GM12878 (cell line): ENCODE measurements at regions not wholly inside any gene's neighbourhood (a gene's known extent, or its start where the extent isn't known, plus 50 kb on each side); places are given as distances from the start of the nearest gene placed in this dataset.

ENCODE experiments used
- CHD2 ChIP-seq: IDR thresholded peaks from 2 replicates; pipeline ENCODE4 v1.6.1; 2011; ENCODE audit warnings: low read depth, low read length, improper control_type of control experiment, borderline replicate concordance
- E2F8 ChIP-seq: fragments of 450-650 bp; IDR thresholded peaks from 2 replicates; pipeline ENCODE4 v1.6.1; 2018; ENCODE audit warnings: mild to moderate bottlenecking, low read depth, moderate library complexity; ENCODE audit not compliant: partially characterized antibody
- EGR1 ChIP-seq, 2 experiments: IDR thresholded peaks; 1 replicate in 1 of 2; 2 replicates in 1 of 2; pipeline ENCODE4 v1.6.1; 2011 to 2012; ENCODE audit warnings: low read depth in 2 of 2, low read length in 2 of 2, borderline replicate concordance in 1 of 2, mild to moderate bottlenecking in 1 of 2, moderate library complexity in 1 of 2
- FOXK2 ChIP-seq: fragments of 450-650 bp; IDR thresholded peaks from 2 replicates; pipeline ENCODE4 v1.6.1; 2017; ENCODE audit warnings: mild to moderate bottlenecking, moderate library complexity
- HDGF ChIP-seq: fragments of 450-650 bp; IDR thresholded peaks from 2 replicates; pipeline ENCODE4 v1.6.1; 2016; ENCODE audit warnings: antibody characterized with exemption
- JUND ChIP-seq: IDR thresholded peaks from 2 replicates; pipeline ENCODE4 v1.6.1; 2012; ENCODE audit warnings: low read depth, mild to moderate bottlenecking, low read length, improper control_type of control experiment, moderate library complexity
- MTA2 ChIP-seq: fragments of 450-650 bp; IDR thresholded peaks from 2 replicates; pipeline ENCODE4 v1.6.1; 2016; ENCODE audit warnings: low read depth, mild to moderate bottlenecking, moderate library complexity
- MTA3 ChIP-seq: IDR thresholded peaks from 2 replicates; pipeline ENCODE4 v1.6.1; 2012; ENCODE audit warnings: low read length, inconsistent platforms, borderline replicate concordance
- NBN ChIP-seq: fragments of 450-650 bp; IDR thresholded peaks from 2 replicates; pipeline ENCODE4 v1.6.1; 2016
- NFXL1 ChIP-seq: fragments of 450-650 bp; IDR thresholded peaks from 2 replicates; pipeline ENCODE4 v1.6.1; 2017; ENCODE audit warnings: antibody characterized with exemption, mild to moderate bottlenecking, borderline replicate concordance
- NKRF ChIP-seq: fragments of 450-650 bp; conservative IDR thresholded peaks from 2 replicates; pipeline ENCODE4 v1.6.1; 2017; ENCODE audit warnings: mild to moderate bottlenecking, moderate library complexity
- NRF1 ChIP-seq: conservative IDR thresholded peaks from 2 replicates; pipeline ENCODE4 v1.6.1; 2011; ENCODE audit warnings: mild to moderate bottlenecking, low read depth, low read length, improper control_type of control experiment
- POLR2AphosphoS5 ChIP-seq: IDR thresholded peaks from 2 replicates; pipeline ENCODE4 v1.6.1; 2011; ENCODE audit warnings: mild to moderate bottlenecking, low read length, inconsistent platforms
- POU2F2 ChIP-seq: IDR thresholded peaks from 3 replicates; pipeline ENCODE4 v1.6.1; 2011; ENCODE audit warnings: low read depth, mild to moderate bottlenecking, low read length, borderline replicate concordance
- RAD21 ChIP-seq: IDR thresholded peaks from 2 replicates; pipeline ENCODE4 v1.6.1; 2011; ENCODE audit warnings: mild to moderate bottlenecking, low read depth, low read length, moderate library complexity; ENCODE audit not compliant: insufficient read depth
- RB1 ChIP-seq: fragments of 450-650 bp; formaldehyde crosslinking; IDR thresholded peaks from 2 replicates; pipeline ENCODE4 v1.6.1; 2017; ENCODE audit warnings: mild to moderate bottlenecking, borderline replicate concordance
- SMAD1 ChIP-seq: fragments of 450-650 bp; IDR thresholded peaks from 2 replicates; pipeline ENCODE4 v1.6.1; 2018; ENCODE audit warnings: mild to moderate bottlenecking, low read depth; ENCODE audit not compliant: partially characterized antibody
- SREBF2 ChIP-seq: IDR thresholded peaks from 2 replicates; pipeline ENCODE4 v1.6.1; 2012; ENCODE audit warnings: mild to moderate bottlenecking, low read length
- STAT1 ChIP-seq: fragments of 450-650 bp; conservative IDR thresholded peaks from 2 replicates; pipeline ENCODE4 v1.6.1; 2014; ENCODE audit warnings: antibody characterized with exemption, mild to moderate bottlenecking
- SUZ12 ChIP-seq: fragments of 200-600 bp; sonication (generic); IDR thresholded peaks from one replicate; pipeline ENCODE4 v1.6.1; 2018; ENCODE audit warnings: antibody characterized with exemption, mild to moderate bottlenecking; ENCODE audit not compliant: unreplicated experiment
- TAF1 ChIP-seq: IDR thresholded peaks from 2 replicates; pipeline ENCODE4 v1.6.1; 2011; ENCODE audit warnings: mild to moderate bottlenecking, low read depth, low read length, borderline replicate concordance
- TCF3 ChIP-seq: IDR thresholded peaks from 2 replicates; pipeline ENCODE4 v1.6.1; 2012; ENCODE audit warnings: low read depth, mild to moderate bottlenecking, low read length, borderline replicate concordance; ENCODE audit not compliant: insufficient read depth
- ZBTB11 ChIP-seq: fragments of 450-650 bp; formaldehyde crosslinking; IDR thresholded peaks from 2 replicates; pipeline ENCODE4 v1.5.0; 2022; ENCODE audit warnings: mild to moderate bottlenecking, missing genetic modification characterization
- ZSCAN29 ChIP-seq: fragments of 450-650 bp; IDR thresholded peaks from 2 replicates; pipeline ENCODE4 v1.6.1; 2017; ENCODE audit warnings: mild to moderate bottlenecking, moderate library complexity
- ZZZ3 ChIP-seq: IDR thresholded peaks from 2 replicates; pipeline ENCODE4 v1.6.1; 2011; ENCODE audit warnings: low read depth; ENCODE audit not compliant: control insufficient read depth, insufficient read length

GRCh38 chr2:181123798-181124231 is 143.4 kb downstream of the UBE2E3 start (continued):
- TF ChIP-seq ZZZ3 = no peak
- peak; percentile 55; the same call in 1 of the 2 replicates for TF ChIP-seq TAF1
- no peak for TF ChIP-seq POU2F2
- TF ChIP-seq JUND = no peak
- TF ChIP-seq NKRF = no peak
- no peak for TF ChIP-seq FOXK2
- TF ChIP-seq E2F8 = no peak
- TF ChIP-seq MTA2 = peak; percentile 60; the same call in 1 of the 2 replicates
- peak; percentile 43; the same call in 1 of the 2 replicates for TF ChIP-seq MTA3
- TF ChIP-seq EGR1 (IDR thresholded peaks at IDR 0.05; ENCODE audit: borderline replicate concordance in 1 of 2, low read depth in 2 of 2, low read length in 2 of 2) = no peak
- TF ChIP-seq NFXL1 = no peak
- TF ChIP-seq ZBTB11 (CRISPR knock-in tag) = no peak
- no peak for TF ChIP-seq SUZ12
- TF ChIP-seq NBN = no peak
- no peak for TF ChIP-seq POLR2AphosphoS5
- TF ChIP-seq SMAD1 = no peak
- no peak for TF ChIP-seq HDGF
- TF ChIP-seq SREBF2 = no peak
- no peak for TF ChIP-seq ZSCAN29
- TF ChIP-seq STAT1 = no peak
- TF ChIP-seq TCF3 = 0 out of 2 replicates have a peak, but pooled peaks have one; percentile 23
- TF ChIP-seq RAD21 = 0 out of 2 replicates have a peak, but pooled peaks have one; percentile 10
- no peak for TF ChIP-seq RB1
- peak; percentile 42; the same call in 1 of the 2 replicates for TF ChIP-seq CHD2
- no peak for TF ChIP-seq NRF1
